ENCODE measurements at regions not wholly inside any gene's neighbourhood (a gene's known extent, or its start where the extent isn't known, plus 50 kb on each side); places are given as distances from the start of the nearest gene placed in this dataset.

DNA sequence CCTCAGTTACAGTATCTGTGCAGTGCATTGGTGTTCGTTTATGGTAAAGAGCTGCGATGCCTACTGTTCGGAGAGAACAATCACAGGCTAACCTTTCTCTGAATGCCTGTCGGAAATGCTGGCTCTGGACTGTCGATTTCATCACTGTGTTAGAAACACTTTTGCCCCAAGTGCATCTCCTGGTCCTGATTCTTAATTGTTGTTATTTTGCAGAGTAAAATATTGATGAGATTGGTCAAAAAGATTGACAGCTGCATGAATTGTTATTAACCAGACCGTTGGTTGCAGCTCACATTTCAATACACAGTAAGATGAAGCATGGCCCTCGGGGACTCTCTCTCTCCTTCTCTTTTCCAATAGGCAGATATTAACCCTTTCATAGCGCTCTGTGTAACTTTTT, 557.4 kb upstream of the ADARB2 start:
- no peak overlapping the region for H3K4me2 ChIP-seq
- peaks cover 19% of the 10 kb centered on the region for H3K4me1 Mint-ChIP-seq
- no peak for ATAC-seq

More for the DNA sequence above, 557.4 kb upstream of the ADARB2 start:
- TF ChIP-seq NANOG (IDR thresholded peaks at IDR 0.05; ENCODE audit: borderline replicate concordance) (no peak), ZNF114 (CRISPR knock-in tag; IDR thresholded peaks at IDR 0.05) (no peak), EZH2phosphoT487 (IDR thresholded peaks at IDR 0.05; ENCODE audit: unreplicated experiment) (no peak), CREB1 (CRISPR knock-in tag; IDR thresholded peaks at IDR 0.05; ENCODE audit: low read depth) (no peak), STAT1 (IDR thresholded peaks at IDR 0.05; ENCODE audit: unreplicated experiment) (no peak), EZH2 (IDR thresholded peaks at IDR 0.05; ENCODE audit: low read depth, unreplicated experiment) (no peak), ZNF331 (CRISPR knock-in tag; IDR thresholded peaks at IDR 0.05; ENCODE audit: low read depth) (no peak), JUNB (IDR thresholded peaks at IDR 0.05; ENCODE audit: unreplicated experiment) (no peak), POLR2AphosphoS5 (IDR thresholded peaks at IDR 0.05; ENCODE audit: low read depth) (no peak)
- TF ChIP-seq, protein P1, sequence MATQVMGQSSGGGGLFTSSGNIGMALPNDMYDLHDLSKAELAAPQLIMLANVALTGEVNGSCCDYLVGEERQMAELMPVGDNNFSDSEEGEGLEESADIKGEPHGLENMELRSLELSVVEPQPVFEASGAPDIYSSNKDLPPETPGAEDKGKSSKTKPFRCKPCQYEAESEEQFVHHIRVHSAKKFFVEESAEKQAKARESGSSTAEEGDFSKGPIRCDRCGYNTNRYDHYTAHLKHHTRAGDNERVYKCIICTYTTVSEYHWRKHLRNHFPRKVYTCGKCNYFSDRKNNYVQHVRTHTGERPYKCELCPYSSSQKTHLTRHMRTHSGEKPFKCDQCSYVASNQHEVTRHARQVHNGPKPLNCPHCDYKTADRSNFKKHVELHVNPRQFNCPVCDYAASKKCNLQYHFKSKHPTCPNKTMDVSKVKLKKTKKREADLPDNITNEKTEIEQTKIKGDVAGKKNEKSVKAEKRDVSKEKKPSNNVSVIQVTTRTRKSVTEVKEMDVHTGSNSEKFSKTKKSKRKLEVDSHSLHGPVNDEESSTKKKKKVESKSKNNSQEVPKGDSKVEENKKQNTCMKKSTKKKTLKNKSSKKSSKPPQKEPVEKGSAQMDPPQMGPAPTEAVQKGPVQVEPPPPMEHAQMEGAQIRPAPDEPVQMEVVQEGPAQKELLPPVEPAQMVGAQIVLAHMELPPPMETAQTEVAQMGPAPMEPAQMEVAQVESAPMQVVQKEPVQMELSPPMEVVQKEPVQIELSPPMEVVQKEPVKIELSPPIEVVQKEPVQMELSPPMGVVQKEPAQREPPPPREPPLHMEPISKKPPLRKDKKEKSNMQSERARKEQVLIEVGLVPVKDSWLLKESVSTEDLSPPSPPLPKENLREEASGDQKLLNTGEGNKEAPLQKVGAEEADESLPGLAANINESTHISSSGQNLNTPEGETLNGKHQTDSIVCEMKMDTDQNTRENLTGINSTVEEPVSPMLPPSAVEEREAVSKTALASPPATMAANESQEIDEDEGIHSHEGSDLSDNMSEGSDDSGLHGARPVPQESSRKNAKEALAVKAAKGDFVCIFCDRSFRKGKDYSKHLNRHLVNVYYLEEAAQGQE (IDR thresholded peaks at IDR 0.05; ENCODE audit: unreplicated experiment), result no peak
- TF ChIP-seq, protein P2, sequence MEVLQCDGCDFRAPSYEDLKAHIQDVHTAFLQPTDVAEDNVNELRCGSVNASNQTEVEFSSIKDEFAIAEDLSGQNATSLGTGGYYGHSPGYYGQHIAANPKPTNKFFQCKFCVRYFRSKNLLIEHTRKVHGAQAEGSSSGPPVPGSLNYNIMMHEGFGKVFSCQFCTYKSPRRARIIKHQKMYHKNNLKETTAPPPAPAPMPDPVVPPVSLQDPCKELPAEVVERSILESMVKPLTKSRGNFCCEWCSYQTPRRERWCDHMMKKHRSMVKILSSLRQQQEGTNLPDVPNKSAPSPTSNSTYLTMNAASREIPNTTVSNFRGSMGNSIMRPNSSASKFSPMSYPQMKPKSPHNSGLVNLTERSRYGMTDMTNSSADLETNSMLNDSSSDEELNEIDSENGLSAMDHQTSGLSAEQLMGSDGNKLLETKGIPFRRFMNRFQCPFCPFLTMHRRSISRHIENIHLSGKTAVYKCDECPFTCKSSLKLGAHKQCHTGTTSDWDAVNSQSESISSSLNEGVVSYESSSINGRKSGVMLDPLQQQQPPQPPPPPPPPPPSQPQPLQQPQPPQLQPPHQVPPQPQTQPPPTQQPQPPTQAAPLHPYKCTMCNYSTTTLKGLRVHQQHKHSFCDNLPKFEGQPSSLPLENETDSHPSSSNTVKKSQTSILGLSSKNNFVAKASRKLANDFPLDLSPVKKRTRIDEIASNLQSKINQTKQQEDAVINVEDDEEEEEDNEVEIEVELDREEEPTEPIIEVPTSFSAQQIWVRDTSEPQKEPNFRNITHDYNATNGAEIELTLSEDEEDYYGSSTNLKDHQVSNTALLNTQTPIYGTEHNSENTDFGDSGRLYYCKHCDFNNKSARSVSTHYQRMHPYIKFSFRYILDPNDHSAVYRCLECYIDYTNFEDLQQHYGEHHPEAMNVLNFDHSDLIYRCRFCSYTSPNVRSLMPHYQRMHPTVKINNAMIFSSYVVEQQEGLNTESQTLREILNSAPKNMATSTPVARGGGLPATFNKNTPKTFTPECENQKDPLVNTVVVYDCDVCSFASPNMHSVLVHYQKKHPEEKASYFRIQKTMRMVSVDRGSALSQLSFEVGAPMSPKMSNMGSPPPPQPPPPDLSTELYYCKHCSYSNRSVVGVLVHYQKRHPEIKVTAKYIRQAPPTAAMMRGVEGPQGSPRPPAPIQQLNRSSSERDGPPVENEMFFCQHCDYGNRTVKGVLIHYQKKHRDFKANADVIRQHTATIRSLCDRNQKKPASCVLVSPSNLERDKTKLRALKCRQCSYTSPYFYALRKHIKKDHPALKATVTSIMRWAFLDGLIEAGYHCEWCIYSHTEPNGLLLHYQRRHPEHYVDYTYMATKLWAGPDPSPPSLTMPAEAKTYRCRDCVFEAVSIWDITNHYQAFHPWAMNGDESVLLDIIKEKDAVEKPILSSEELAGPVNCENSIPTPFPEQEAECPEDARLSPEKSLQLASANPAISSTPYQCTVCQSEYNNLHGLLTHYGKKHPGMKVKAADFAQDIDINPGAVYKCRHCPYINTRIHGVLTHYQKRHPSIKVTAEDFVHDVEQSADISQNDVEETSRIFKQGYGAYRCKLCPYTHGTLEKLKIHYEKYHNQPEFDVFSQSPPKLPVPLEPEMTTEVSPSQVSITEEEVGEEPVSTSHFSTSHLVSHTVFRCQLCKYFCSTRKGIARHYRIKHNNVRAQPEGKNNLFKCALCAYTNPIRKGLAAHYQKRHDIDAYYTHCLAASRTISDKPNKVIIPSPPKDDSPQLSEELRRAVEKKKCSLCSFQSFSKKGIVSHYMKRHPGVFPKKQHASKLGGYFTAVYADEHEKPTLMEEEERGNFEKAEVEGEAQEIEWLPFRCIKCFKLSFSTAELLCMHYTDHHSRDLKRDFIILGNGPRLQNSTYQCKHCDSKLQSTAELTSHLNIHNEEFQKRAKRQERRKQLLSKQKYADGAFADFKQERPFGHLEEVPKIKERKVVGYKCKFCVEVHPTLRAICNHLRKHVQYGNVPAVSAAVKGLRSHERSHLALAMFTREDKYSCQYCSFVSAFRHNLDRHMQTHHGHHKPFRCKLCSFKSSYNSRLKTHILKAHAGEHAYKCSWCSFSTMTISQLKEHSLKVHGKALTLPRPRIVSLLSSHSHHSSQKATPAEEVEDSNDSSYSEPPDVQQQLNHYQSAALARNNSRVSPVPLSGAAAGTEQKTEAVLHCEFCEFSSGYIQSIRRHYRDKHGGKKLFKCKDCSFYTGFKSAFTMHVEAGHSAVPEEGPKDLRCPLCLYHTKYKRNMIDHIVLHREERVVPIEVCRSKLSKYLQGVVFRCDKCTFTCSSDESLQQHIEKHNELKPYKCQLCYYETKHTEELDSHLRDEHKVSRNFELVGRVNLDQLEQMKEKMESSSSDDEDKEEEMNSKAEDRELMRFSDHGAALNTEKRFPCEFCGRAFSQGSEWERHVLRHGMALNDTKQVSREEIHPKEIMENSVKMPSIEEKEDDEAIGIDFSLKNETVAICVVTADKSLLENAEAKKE (CRISPR knock-in tag; IDR thresholded peaks at IDR 0.05), result no peak
- TF ChIP-seq, protein P3, sequence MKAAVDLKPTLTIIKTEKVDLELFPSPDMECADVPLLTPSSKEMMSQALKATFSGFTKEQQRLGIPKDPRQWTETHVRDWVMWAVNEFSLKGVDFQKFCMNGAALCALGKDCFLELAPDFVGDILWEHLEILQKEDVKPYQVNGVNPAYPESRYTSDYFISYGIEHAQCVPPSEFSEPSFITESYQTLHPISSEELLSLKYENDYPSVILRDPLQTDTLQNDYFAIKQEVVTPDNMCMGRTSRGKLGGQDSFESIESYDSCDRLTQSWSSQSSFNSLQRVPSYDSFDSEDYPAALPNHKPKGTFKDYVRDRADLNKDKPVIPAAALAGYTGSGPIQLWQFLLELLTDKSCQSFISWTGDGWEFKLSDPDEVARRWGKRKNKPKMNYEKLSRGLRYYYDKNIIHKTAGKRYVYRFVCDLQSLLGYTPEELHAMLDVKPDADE (IDR thresholded peaks at IDR 0.05), result no peak
- TF ChIP-seq, protein P4, sequence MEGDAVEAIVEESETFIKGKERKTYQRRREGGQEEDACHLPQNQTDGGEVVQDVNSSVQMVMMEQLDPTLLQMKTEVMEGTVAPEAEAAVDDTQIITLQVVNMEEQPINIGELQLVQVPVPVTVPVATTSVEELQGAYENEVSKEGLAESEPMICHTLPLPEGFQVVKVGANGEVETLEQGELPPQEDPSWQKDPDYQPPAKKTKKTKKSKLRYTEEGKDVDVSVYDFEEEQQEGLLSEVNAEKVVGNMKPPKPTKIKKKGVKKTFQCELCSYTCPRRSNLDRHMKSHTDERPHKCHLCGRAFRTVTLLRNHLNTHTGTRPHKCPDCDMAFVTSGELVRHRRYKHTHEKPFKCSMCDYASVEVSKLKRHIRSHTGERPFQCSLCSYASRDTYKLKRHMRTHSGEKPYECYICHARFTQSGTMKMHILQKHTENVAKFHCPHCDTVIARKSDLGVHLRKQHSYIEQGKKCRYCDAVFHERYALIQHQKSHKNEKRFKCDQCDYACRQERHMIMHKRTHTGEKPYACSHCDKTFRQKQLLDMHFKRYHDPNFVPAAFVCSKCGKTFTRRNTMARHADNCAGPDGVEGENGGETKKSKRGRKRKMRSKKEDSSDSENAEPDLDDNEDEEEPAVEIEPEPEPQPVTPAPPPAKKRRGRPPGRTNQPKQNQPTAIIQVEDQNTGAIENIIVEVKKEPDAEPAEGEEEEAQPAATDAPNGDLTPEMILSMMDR (conservative IDR thresholded peaks at IDR 0.05; ENCODE audit: low read depth in 2 of 2), result no peak
- Mint-ChIP-seq H3K4me3 (no peak overlapping the region), H3K36me3 (ENCODE audit: low read depth) (no peaks in the 10 kb centered on the region), H3K9me3 (no peaks in the 10 kb centered on the region), H3K27ac (no peak overlapping the region), H3K27me3 (ENCODE audit: insufficient read depth, low read depth, poor library complexity) (peaks cover 8% of the 10 kb centered on the region)
- DNase-seq (ENCODE audit: low spot score), result no peak
- Histone ChIP-seq H3F3A (replicated peaks; ENCODE audit: low read depth) (no peaks in the 10 kb centered on the region), H4K20me1 (replicated peaks; ENCODE audit: insufficient read depth) (no peaks in the 10 kb centered on the region), H3K27ac (ENCODE audit: low read depth) (no peak overlapping the region), H3K36me3 (ENCODE audit: insufficient read depth) (no peaks in the 10 kb centered on the region), H3K9me2 (ENCODE audit: insufficient read depth) (no peaks in the 10 kb centered on the region), H3K4me1 (ENCODE audit: insufficient read depth) (peaks cover 6% of the 10 kb centered on the region), H2AFZ (no peak overlapping the region), H3K27me3 (ENCODE audit: insufficient read depth) (no peaks in the 10 kb centered on the region), H3K4me3 (no peak overlapping the region), H3K79me2 (replicated peaks; ENCODE audit: insufficient read depth) (no peaks in the 10 kb centered on the region)
